Activated naive CD8-positive, alpha-beta T cell treated with anti-CD3 and anti-CD28 coated beads, Interleukin-2, amount 50 U/mL, for 24 hours (primary cell): ENCODE measurements at regions not wholly inside any gene's neighbourhood (a gene's known extent, or its start where the extent isn't known, plus 50 kb on each side); places are given as distances from the start of the nearest gene placed in this dataset.
"Not testable (repeated sequence)": the region's sequence is repeated elsewhere in the genome, so short reads cannot be mapped to it uniquely, and the experiment has no call there.

Source experiments
- ATAC-seq: fragments of 150-1000 bp; cut with Tn5 transposase; one replicate; pipeline ENCODE4 v1.10.0; 2021
- DNase-seq: peaks from one replicate; pipeline ENCODE4 v3.0.0; 2021
- H3K27ac Mint-ChIP-seq: one replicate; pipeline ENCODE4 v1.8.0; 2021; ENCODE audit warnings: mild to moderate bottlenecking, mixed read lengths
- H3K27me3 Mint-ChIP-seq: one replicate; pipeline ENCODE4 v1.8.0; 2021; ENCODE audit warnings: mixed read lengths
- H3K36me3 Mint-ChIP-seq: one replicate; pipeline ENCODE4 v1.8.0; 2021; ENCODE audit warnings: low read depth, mixed read lengths
- H3K4me1 Mint-ChIP-seq: one replicate; pipeline ENCODE4 v1.8.0; 2021; ENCODE audit warnings: mixed read lengths
- H3K4me3 Mint-ChIP-seq: one replicate; pipeline ENCODE4 v1.8.0; 2021; ENCODE audit warnings: mild to moderate bottlenecking, moderate library complexity, mixed read lengths
- H3K9me3 Mint-ChIP-seq: one replicate; pipeline ENCODE4 v1.8.0; 2021; ENCODE audit warnings: mixed read lengths

DNA sequence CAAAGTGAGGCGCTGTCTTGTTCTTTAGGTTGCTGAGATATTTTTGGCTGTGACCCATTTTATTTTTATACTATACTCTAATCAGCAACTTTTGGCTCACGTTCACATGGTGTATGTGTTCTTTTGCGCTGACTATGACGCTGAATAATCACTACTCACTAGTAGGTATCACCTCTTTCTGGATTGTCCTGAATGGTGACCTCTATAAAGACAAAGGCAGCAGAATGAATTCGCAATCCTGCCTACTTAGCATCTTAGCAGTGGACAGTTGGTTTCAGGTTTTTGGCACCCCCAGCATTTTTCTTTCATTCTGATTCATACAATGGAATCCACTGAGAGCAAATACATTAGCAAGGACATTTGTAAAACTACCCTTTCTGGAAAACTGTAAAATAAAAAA is 351.3 kb downstream of the JRKL start:
- Mint-ChIP-seq H3K4me3 (no peak overlapping the region), H3K4me1 (no peaks in the 10 kb centered on the region), H3K27ac (no peak overlapping the region), H3K36me3 (no peaks in the 10 kb centered on the region), H3K9me3 (no peaks in the 10 kb centered on the region), H3K27me3 (no peaks in the 10 kb centered on the region)
- ATAC-seq (no peak), DNase-seq (no peak)

DNA sequence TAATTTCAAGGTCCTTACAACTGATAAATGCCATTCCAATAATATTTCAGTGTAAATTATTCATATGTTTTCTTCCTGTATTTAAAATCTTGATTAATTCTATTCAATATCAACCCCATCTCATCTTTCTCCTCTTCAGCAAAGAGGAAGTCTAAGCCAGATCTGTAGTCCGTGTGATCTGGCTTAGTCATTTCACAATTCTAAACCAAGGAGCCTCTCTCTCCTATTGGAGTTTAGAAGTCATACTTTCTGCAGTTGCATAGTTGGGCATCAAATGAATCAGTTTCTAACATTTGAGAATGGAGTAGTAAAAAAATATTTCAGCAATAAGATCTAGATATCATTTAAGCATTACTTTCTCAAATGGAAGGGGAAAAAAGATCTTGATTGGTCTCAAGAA is 354.9 kb downstream of the JRKL start:
- Mint-ChIP-seq H3K4me3 (no peak overlapping the region), H3K4me1 (no peaks in the 10 kb centered on the region), H3K27me3 (no peaks in the 10 kb centered on the region), H3K27ac (no peak overlapping the region), H3K9me3 (no peaks in the 10 kb centered on the region), H3K36me3 (no peaks in the 10 kb centered on the region)
- ATAC-seq (no peak), DNase-seq (no peak)

DNA sequence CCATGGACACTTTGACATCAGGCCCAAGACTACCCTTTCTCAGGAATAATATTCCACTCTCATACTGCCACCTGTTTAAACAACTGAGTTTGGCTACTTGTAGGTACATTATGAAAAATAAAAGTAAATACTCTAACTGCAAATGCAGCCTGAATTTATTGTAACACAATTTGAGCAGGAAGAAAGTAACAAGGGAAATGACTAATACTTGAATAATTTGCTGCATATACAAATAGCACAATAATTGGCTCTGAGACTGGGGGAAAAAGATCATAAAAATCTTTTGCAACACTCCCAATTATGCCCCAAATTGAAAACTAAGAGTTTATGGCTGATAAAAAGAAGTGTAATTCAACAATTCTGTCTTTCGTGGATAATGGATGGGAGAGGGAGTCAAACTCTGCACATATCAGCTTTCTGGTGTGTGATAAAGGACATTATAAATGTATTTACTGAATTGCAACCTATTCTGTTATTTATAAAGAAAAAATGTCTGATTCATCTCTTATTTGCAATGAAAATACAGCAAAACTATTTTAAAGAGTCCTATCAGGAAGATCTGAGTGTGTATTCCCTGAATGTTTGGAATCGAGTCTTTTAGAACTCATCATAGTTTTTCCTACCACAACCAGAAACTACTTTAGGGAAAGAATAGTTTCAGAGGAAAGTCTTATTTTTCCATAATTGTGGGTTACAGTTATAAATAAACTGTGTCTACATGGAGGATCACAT is 359.0 kb downstream of the JRKL start:
- Mint-ChIP-seq H3K36me3 (no peaks in the 10 kb centered on the region), H3K9me3 (no peaks in the 10 kb centered on the region), H3K27me3 (no peaks in the 10 kb centered on the region), H3K27ac (no peak overlapping the region), H3K4me3 (no peak overlapping the region), H3K4me1 (no peaks in the 10 kb centered on the region)
- DNase-seq (no peak), ATAC-seq (no peak)

DNA sequence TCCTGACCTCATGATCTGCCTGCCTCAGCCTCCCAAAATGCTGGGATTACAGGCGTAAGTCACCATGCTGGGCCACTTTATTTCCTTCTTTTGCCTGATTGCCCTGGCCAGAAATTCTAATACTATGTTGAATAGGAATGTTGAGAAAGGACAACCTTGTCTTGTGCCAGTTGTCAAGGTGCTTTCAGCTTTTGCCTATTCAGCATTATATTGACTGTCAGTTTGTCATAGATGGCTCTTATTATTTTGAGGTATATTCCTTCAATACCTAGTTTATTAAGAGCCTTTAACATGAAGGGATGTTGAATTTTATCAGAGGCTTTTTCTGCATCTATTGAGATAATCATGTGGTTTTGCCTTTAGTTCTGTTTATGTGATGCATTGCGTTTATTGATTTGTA is 362.0 kb downstream of the JRKL start:
- ATAC-seq, H3K4me3 Mint-ChIP-seq, H3K9me3 Mint-ChIP-seq, H3K36me3 Mint-ChIP-seq, H3K27ac Mint-ChIP-seq, DNase-seq, H3K27me3 Mint-ChIP-seq, H3K4me1 Mint-ChIP-seq: not testable (repeated sequence)

DNA sequence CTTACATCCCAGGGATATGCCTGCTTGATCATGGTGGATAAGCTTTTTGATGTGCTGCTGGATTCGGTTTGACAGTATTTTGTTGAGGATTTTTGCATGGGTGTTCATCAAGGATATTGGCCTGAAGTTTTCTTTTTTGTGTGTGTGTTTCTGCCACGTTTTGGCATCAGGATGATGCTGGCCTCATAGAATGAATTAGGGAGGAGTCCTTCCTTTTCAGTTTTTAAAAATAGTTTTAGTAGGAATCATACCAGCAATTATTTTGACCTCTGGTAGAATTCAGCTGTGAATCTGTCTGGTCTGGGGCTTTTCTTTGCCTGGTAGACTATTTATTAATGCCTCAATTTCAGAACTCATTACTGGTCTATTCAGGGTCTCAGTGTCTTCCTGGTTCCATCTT is 362.4 kb downstream of the JRKL start:
- no peak overlapping the region for H3K27ac Mint-ChIP-seq
- no peaks in the 10 kb centered on the region for H3K36me3 Mint-ChIP-seq
- no peaks in the 10 kb centered on the region for H3K4me1 Mint-ChIP-seq
- H3K27me3 Mint-ChIP-seq: no peaks in the 10 kb centered on the region
- H3K4me3 Mint-ChIP-seq: no peak overlapping the region
- ATAC-seq: no peak
- no peaks in the 10 kb centered on the region for H3K9me3 Mint-ChIP-seq
- DNase-seq: no peak

DNA sequence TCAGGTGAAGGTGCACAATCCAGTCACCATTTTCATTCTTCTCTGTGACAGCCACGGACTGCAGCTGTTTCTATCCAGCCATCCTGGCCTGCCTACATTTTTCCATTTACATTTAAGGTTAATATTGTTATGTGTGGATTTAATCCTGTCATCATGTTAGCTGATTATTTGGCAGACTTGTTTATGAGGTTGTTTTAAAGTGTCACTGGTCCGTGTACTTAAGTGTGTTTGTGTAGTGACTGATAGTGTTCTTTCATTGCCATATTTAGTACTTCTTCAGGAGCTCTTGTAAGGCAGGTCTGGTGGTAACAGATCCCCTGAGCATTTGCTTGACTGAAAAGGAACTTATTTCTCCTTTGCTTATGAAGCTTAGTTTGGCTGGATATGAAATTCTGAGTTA is 364.2 kb downstream of the JRKL start:
- Mint-ChIP-seq H3K36me3 (no peaks in the 10 kb centered on the region), H3K27ac (no peak overlapping the region), H3K4me1 (no peaks in the 10 kb centered on the region), H3K9me3 (no peaks in the 10 kb centered on the region), H3K4me3 (no peak overlapping the region), H3K27me3 (no peaks in the 10 kb centered on the region)
- ATAC-seq: no peak
- no peak for DNase-seq

DNA sequence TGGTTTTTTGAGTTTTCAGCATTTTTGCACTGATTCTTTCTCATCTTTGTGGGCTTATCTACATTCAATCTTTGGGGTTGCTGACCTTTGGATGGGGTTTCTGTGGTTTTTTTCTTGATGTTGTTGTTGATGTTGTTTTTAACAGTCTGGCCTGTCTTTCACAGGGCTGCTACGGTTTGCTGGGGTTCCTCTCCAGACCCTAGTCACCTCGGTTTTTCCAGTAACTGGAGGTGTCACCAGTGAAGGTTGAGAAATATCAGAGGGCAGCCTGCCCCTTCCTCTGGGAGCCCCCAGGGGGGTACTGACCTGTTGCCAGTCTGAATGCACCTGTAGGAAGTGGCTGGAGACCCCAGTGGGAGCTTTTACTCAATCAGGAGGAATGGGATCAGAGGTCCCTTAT is 365.4 kb downstream of the JRKL start:
- no peaks in the 10 kb centered on the region for H3K27me3 Mint-ChIP-seq
- no peaks in the 10 kb centered on the region for H3K4me1 Mint-ChIP-seq
- no peaks in the 10 kb centered on the region for H3K9me3 Mint-ChIP-seq
- no peak for ATAC-seq
- DNase-seq: no peak
- no peak overlapping the region for H3K27ac Mint-ChIP-seq
- no peaks in the 10 kb centered on the region for H3K36me3 Mint-ChIP-seq
- H3K4me3 Mint-ChIP-seq: no peak overlapping the region

DNA sequence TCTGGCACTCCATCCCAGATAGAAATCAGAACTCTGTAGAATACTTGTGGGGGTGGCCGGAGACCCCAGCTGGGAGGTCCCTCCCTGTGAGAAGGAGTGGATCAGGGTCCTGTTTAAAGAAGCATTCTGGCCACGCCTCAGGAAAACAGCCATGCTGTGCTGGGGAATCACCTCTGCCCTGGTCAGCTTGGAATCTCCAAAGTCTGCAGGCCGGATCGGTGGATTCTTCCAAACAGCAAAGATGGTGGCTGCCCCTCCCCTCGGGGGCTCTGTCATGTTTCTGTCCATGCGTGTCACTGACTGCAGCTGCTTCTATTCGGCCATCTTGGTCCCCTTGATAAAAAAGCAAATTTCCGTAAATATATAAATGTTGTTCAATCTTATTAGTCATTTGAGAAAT is 365.9 kb downstream of the JRKL start:
- ATAC-seq: no peak
- Mint-ChIP-seq H3K4me3 (no peak overlapping the region), H3K27ac (no peak overlapping the region), H3K36me3 (no peaks in the 10 kb centered on the region), H3K9me3 (no peaks in the 10 kb centered on the region), H3K27me3 (no peaks in the 10 kb centered on the region), H3K4me1 (no peaks in the 10 kb centered on the region)
- DNase-seq: no peak

DNA sequence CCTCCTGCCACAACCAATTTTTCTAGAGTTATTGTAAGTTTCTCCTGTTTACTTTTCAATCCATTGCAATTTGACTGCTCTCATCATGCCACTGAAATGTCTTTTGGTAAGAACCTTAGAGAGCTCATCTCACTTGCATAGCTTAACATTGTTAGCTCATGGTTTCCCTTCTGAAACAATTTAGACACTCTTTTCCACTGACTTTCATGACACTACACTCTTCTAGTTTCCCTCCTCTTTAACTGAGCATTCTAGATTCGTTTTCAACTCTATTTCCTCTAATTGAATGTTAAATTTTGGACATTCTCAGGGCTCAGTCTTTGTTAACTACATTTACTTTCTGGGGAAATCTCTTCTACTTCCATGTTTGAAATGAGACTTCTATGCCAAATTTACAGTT is 369.1 kb downstream of the JRKL start:
- H3K9me3 Mint-ChIP-seq: no peaks in the 10 kb centered on the region
- no peak overlapping the region for H3K27ac Mint-ChIP-seq
- no peak overlapping the region for H3K4me3 Mint-ChIP-seq

DNA sequence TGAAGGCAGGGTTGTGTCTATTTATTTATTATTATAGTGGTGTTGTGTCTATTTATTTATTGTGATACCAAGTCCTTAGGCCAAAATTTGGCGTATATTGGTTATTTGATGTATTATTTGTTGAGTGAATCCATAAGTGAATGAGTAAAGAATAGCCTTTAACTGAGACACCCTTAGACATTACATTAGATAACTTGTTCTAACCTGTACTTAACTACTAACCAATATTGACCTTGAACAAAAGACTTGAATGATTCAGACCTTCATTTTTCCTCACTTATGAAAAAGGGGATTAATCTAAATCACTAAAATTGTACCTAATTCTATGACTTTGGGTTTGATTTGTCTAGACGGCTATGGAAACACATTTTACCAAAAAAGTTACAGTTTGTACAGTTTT is 370.5 kb downstream of the JRKL start:
- DNase-seq: no peak
- ATAC-seq: no peak
- no peaks in the 10 kb centered on the region for H3K9me3 Mint-ChIP-seq
- no peak overlapping the region for H3K4me3 Mint-ChIP-seq
- no peak overlapping the region for H3K27ac Mint-ChIP-seq
- H3K36me3 Mint-ChIP-seq: no peaks in the 10 kb centered on the region
- no peaks in the 10 kb centered on the region for H3K27me3 Mint-ChIP-seq
- H3K4me1 Mint-ChIP-seq: no peaks in the 10 kb centered on the region

More for the DNA sequence above, 369.1 kb downstream of the JRKL start:
- ATAC-seq (no peak), DNase-seq (no peak)
- Mint-ChIP-seq H3K27me3 (no peaks in the 10 kb centered on the region), H3K4me1 (no peaks in the 10 kb centered on the region), H3K36me3 (no peaks in the 10 kb centered on the region)

DNA sequence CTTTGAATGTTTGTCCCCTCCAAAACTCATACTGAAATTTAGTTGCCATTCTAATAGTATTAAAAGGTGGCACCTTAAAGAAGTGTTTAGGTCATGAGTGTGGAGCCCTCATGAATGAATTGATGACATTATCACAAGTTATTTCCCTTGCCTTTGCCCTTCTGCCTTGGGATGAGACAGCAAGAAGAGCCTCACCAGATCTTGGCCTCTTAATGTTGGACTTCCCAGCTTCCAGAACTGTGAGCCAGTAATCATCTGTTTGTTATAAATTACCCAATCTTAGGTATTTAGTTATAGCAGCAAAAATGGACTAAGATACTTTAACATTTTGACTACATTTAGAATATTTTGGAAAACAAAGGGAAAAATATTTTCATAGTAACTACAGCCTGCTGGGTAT is 371.0 kb downstream of the JRKL start:
- ATAC-seq: no peak
- no peak overlapping the region for H3K27ac Mint-ChIP-seq

DNA sequence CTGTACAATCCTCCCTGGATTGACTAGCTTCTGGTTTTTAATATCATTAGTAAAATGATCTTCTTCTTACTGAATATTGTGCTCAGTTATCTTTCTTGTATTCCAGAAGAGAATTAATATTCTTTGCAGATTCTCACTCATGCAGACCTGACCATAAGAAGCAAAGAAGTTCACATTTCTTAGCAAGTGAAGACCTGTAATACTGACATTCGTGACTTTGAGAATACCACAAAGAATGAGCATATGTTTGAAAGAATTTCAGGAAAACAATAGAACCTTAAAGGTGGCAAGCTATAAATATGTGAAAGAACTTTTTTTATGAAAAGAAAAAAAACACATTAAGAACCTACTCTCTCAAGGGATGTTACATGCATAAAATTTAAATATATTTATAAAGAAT is 371.6 kb downstream of the JRKL start:
- H3K9me3 Mint-ChIP-seq: peaks cover 3% of the 10 kb centered on the region
- H3K27me3 Mint-ChIP-seq: no peaks in the 10 kb centered on the region
- ATAC-seq (no peak), DNase-seq (no peak)
- H3K27ac Mint-ChIP-seq: no peak overlapping the region
- no peaks in the 10 kb centered on the region for H3K36me3 Mint-ChIP-seq
- no peak overlapping the region for H3K4me3 Mint-ChIP-seq
- H3K4me1 Mint-ChIP-seq: no peaks in the 10 kb centered on the region

More for the DNA sequence above, 371.0 kb downstream of the JRKL start:
- no peaks in the 10 kb centered on the region for H3K9me3 Mint-ChIP-seq
- H3K4me1 Mint-ChIP-seq: no peaks in the 10 kb centered on the region
- H3K4me3 Mint-ChIP-seq: no peak overlapping the region
- no peaks in the 10 kb centered on the region for H3K27me3 Mint-ChIP-seq
- DNase-seq: no peak
- no peaks in the 10 kb centered on the region for H3K36me3 Mint-ChIP-seq

DNA sequence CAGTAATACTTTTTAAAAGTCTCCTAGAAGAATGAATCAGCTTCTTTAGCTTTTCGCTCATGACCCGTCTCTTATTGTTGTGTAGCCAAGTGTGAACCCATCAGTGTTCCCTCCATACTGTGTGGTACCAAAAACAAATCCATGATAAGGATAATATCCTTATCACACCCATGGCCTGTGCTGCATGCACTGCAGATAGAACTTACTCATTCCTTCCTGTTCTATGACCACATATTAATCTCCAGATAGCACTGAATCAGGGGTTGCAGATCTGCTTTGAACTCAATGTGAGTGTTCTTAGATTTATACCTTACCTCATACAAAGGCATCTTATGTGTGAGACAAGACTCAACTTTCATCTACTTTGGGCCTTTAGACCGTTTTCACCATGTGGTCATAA is 373.4 kb downstream of the JRKL start:
- H3K27ac Mint-ChIP-seq: no peak overlapping the region
- H3K4me1 Mint-ChIP-seq: no peaks in the 10 kb centered on the region
- peaks cover 5% of the 10 kb centered on the region for H3K9me3 Mint-ChIP-seq
- no peak overlapping the region for H3K4me3 Mint-ChIP-seq
- DNase-seq (no peak), ATAC-seq (no peak)
- H3K36me3 Mint-ChIP-seq: no peaks in the 10 kb centered on the region
- no peaks in the 10 kb centered on the region for H3K27me3 Mint-ChIP-seq

DNA sequence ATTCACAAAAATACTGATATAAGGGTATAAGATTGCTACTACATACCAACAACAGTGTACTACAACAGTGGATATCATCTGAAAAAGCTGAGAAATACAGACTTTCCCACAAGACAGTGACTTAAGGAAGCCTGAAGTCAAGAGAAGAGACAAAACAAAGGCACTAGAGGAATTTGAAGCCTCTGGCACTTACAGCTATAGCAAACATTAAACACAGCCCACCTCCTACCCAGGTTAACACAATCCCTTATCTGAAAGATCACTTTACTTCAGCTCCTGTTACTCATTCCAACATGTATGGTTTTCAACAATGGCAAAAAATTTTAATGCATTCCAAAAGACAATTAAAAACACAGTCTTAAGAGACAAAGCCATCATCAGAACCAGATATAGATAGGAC is 388.5 kb downstream of the JRKL start:
- DNase-seq: no peak
- no peaks in the 10 kb centered on the region for H3K9me3 Mint-ChIP-seq
- ATAC-seq: no peak

DNA sequence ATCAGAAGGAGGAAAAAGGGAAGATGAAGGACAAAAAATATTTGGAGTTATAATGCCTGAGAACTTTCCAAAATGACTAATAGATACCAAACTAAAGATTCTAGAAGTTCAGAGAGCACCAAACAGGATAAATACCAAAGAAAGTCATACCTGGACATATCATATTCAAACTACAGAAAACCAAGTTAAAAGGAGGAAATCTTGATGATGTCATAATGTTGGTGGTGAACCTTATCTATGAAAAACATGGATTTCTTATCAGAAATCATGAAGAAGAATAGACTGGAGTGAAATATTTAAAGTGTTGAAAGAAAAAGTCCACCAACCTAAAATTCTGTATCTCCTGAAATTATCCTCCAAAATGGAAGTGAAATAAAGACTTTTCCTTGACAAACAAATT is 389.2 kb downstream of the JRKL start:
- H3K4me1 Mint-ChIP-seq: no peaks in the 10 kb centered on the region
- DNase-seq (no peak), ATAC-seq (no peak)
- no peaks in the 10 kb centered on the region for H3K36me3 Mint-ChIP-seq
- H3K4me3 Mint-ChIP-seq: no peak overlapping the region
- H3K27me3 Mint-ChIP-seq: no peaks in the 10 kb centered on the region
- H3K27ac Mint-ChIP-seq: no peak overlapping the region
- no peaks in the 10 kb centered on the region for H3K9me3 Mint-ChIP-seq

More for the DNA sequence above, 388.5 kb downstream of the JRKL start:
- Mint-ChIP-seq H3K4me3 (no peak overlapping the region), H3K4me1 (no peaks in the 10 kb centered on the region), H3K27ac (no peak overlapping the region), H3K27me3 (no peaks in the 10 kb centered on the region), H3K36me3 (no peaks in the 10 kb centered on the region)

DNA sequence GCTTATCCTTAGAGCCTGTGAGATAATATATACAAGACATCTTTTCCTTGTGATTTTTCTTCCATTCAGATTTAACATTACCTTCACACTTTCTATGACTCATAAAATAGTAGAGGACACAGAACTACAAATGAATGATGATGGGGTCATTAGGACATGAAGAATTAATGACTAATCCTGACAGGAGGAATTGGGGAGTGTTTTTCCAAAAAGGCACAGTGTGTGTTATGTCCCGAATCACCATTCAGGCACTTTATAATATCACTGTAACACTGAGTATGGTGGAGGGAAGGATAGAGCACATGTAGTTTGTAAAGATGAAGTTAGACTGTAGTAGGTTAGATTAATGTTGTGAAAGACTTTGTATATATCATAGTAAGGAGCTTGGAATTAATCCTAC is 391.3 kb downstream of the JRKL start:
- H3K27me3 Mint-ChIP-seq: no peaks in the 10 kb centered on the region
- H3K4me1 Mint-ChIP-seq: no peaks in the 10 kb centered on the region
- no peaks in the 10 kb centered on the region for H3K9me3 Mint-ChIP-seq
- H3K36me3 Mint-ChIP-seq: no peaks in the 10 kb centered on the region
- ATAC-seq: no peak
- H3K27ac Mint-ChIP-seq: no peak overlapping the region
- no peak for DNase-seq
- H3K4me3 Mint-ChIP-seq: no peak overlapping the region
